SK-N-MC (cell line): ENCODE measurements at regions not wholly inside any gene's neighbourhood (a gene's known extent, or its start where the extent isn't known, plus 50 kb on each side); places are given as distances from the start of the nearest gene placed in this dataset.

Experiments
- EZH2 ChIP-seq: fragments of 200-600 bp; sonication (generic); IDR thresholded peaks from one replicate; pipeline ENCODE4 v1.6.1; 2017; ENCODE audit warnings: antibody characterized with exemption
- FOXP2 ChIP-seq: optimal IDR thresholded peaks from 2 replicates; pipeline ENCODE3; 2011; ENCODE audit warnings: mild to moderate bottlenecking, moderate library complexity; ENCODE audit not compliant: insufficient read depth; ENCODE audit errors: extremely low read length, control extremely low read depth
- POLR2AphosphoS5 ChIP-seq: IDR thresholded peaks from 2 replicates; pipeline ENCODE4 v1.6.1; 2012; ENCODE audit warnings: mild to moderate bottlenecking, low read depth, low read length, borderline replicate concordance

- no peak for TF ChIP-seq POLR2AphosphoS5
- TF ChIP-seq EZH2: no peak
- TF ChIP-seq FOXP2: no peak
Measured at GRCh38 chr2:147398996-147399395, 445.8 kb upstream of the ACVR2A start.
